H1 (cell line): ENCODE measurements at regions not wholly inside any gene's neighbourhood (a gene's known extent, or its start where the extent isn't known, plus 50 kb on each side); places are given as distances from the start of the nearest gene placed in this dataset.
A peak's percentile ranks its signal among the peaks of the same experiment; 100 is the strongest.

Experiments
- CTCF ChIA-PET: fragments of 300-600 bp; sonication (Branson Sonifier 250); formaldehyde crosslinking; loops from one replicate; lab custom pipeline; 2021; ENCODE audit not compliant: partially characterized antibody; lab: Charles Lee
- POLR2A ChIA-PET: fragments of 300-600 bp; sonication (Branson Sonifier 250); formaldehyde crosslinking; loops from one replicate; lab custom pipeline; 2021; ENCODE audit warnings: inconsistent platforms; ENCODE audit not compliant: partially characterized antibody; lab: Charles Lee
- DNase-seq, 2 experiments: peaks; one replicate each; pipeline versions ENCODE4 v3.0.0 to v3.0.0-alpha.2; 2010 to 2022; ENCODE audit warnings: low spot score in 2 of 2, low read depth in 1 of 2, mixed read lengths in 1 of 2
- FAIRE-seq: peaks from 2 replicates; lab custom pipeline; 2011; peaks lifted over from hg19 to GRCh38; lab: Jason Lieb, UNC
- H2AFZ ChIP-seq: 2 replicates; pipeline ENCODE4 v1.8.1; 2012; ENCODE audit warnings: low read length, inconsistent platforms
- H2AK5ac ChIP-seq: 2 replicates; pipeline ENCODE4 v1.6.1; 2013; ENCODE audit warnings: low read depth, low read length
- H2BK120ac ChIP-seq: replicated peaks from 2 replicates; pipeline ENCODE3; 2013; ENCODE audit warnings: low read depth, low read length, inconsistent platforms
- H2BK12ac ChIP-seq: 2 replicates; pipeline ENCODE4 v1.6.1; 2013; ENCODE audit warnings: low read depth, low read length
- H2BK15ac ChIP-seq: 2 replicates; pipeline ENCODE4 v1.6.1; 2013; ENCODE audit warnings: low read length
- H2BK20ac ChIP-seq: 2 replicates; pipeline ENCODE4 v1.6.1; 2013; ENCODE audit warnings: low read length
- H2BK5ac ChIP-seq: 2 replicates; pipeline ENCODE4 v1.6.1; 2013; ENCODE audit warnings: low read depth, low read length
- H3K14ac ChIP-seq: 2 replicates; pipeline ENCODE4 v1.6.1; 2013; ENCODE audit warnings: inconsistent platforms; ENCODE audit not compliant: insufficient read length
- H3K18ac ChIP-seq: 2 replicates; pipeline ENCODE4 v1.6.1; 2013; ENCODE audit warnings: low read length; ENCODE audit errors: extremely low read depth
- H3K23ac ChIP-seq: 2 replicates; pipeline ENCODE4 v1.6.1; 2013; ENCODE audit warnings: inconsistent platforms; ENCODE audit not compliant: insufficient read length
- H3K23me2 ChIP-seq: 2 replicates; pipeline ENCODE4 v1.6.1; 2013; ENCODE audit warnings: low read depth, low read length
- H3K27ac ChIP-seq: 2 replicates; pipeline ENCODE4 v1.6.1; 2011; ENCODE audit warnings: low read depth, low read length, inconsistent platforms
- H3K27me3 ChIP-seq, 4 experiments: replicated peaks in 1 of 4; 1 replicate in 1 of 4; 2 replicates in 3 of 4; pipeline versions ENCODE4 v1.6.1 to v1.8.1; 2011 to 2013; ENCODE audit warnings: low read length in 3 of 4, mild to moderate bottlenecking in 3 of 4, inconsistent platforms in 2 of 4, mixed read lengths in 2 of 4, moderate library complexity in 1 of 4; ENCODE audit not compliant: control insufficient read depth in 3 of 4, insufficient read depth in 3 of 4; ENCODE audit errors: extremely low read depth in 1 of 4
- H3K36me3 ChIP-seq, 4 experiments: 2 replicates each; pipeline versions ENCODE4 v1.6.1 to v1.8.1; 2011 to 2013; ENCODE audit warnings: mild to moderate bottlenecking in 4 of 4, low read length in 3 of 4, moderate library complexity in 2 of 4, control low read depth in 1 of 4, inconsistent platforms in 1 of 4; ENCODE audit not compliant: insufficient read depth in 4 of 4, control insufficient read depth in 2 of 4
- H3K4ac ChIP-seq: replicated peaks from 2 replicates; pipeline ENCODE3; 2013; ENCODE audit warnings: low read length, low read depth, mixed read lengths, inconsistent platforms; ENCODE audit not compliant: insufficient read length
- H3K4me1 ChIP-seq, 4 experiments: replicated peaks in 1 of 4; 1 replicate in 1 of 4; 2 replicates in 3 of 4; pipeline versions ENCODE4 v1.6.1 to v1.8.1; 2011 to 2013; ENCODE audit warnings: low read length in 3 of 4, inconsistent platforms in 2 of 4, mixed read lengths in 1 of 4; ENCODE audit not compliant: insufficient read depth in 4 of 4, control insufficient read depth in 3 of 4
- H3K4me2 ChIP-seq, 2 experiments: 2 replicates each; pipeline versions ENCODE4 v1.6.1 to v1.8.1; 2011 to 2013; ENCODE audit warnings: low read depth in 2 of 2, low read length in 2 of 2, control low read depth in 1 of 2, inconsistent platforms in 1 of 2, mild to moderate bottlenecking in 1 of 2; ENCODE audit not compliant: insufficient read depth in 1 of 2
- H3K4me3 ChIP-seq, 4 experiments: fragments of 200-600, 300-600 bp in 1 of 4; sonication (generic), shearing (Covaris generic), sonication (Bioruptor Twin) in 1 of 4; 2 replicates each; pipeline versions ENCODE4 v1.5.1 to v1.8.1; 2011 to 2016; ENCODE audit warnings: low read length in 4 of 4, low read depth in 3 of 4, control low read depth in 2 of 4, inconsistent platforms in 2 of 4, mild to moderate bottlenecking in 2 of 4, mixed read lengths in 1 of 4, moderate library complexity in 1 of 4; ENCODE audit not compliant: insufficient read depth in 2 of 4; ENCODE audit errors: extremely low read depth in 1 of 4
- H3K56ac ChIP-seq: replicated peaks from 2 replicates; pipeline ENCODE3; 2013; ENCODE audit warnings: low read depth, mild to moderate bottlenecking, mixed read lengths, low read length, inconsistent platforms; ENCODE audit not compliant: insufficient read length
- H3K79me1 ChIP-seq: 2 replicates; pipeline ENCODE4 v1.6.1; 2013; ENCODE audit warnings: low read depth, low read length, control low read depth
- H3K79me2 ChIP-seq, 2 experiments: 2 replicates each; pipeline versions ENCODE4 v1.6.1 to v1.8.1; 2012 to 2013; ENCODE audit warnings: low read length in 2 of 2, mild to moderate bottlenecking in 2 of 2, inconsistent platforms in 1 of 2; ENCODE audit not compliant: insufficient read depth in 2 of 2, control insufficient read depth in 1 of 2
- H3K9ac ChIP-seq, 4 experiments: replicated peaks in 1 of 4; 1 replicate in 1 of 4; 2 replicates in 3 of 4; pipeline versions ENCODE4 v1.6.1 to v1.8.1; 2011 to 2013; ENCODE audit warnings: low read depth in 3 of 4, low read length in 3 of 4, control low read depth in 2 of 4, mild to moderate bottlenecking in 2 of 4, moderate library complexity in 2 of 4, inconsistent platforms in 1 of 4; ENCODE audit errors: extremely low read depth in 1 of 4
- H3K9me3 ChIP-seq, 2 experiments: 2 replicates each; pipeline versions ENCODE4 v1.6.1 to v1.8.1; 2012 to 2013; ENCODE audit warnings: mild to moderate bottlenecking in 2 of 2, moderate library complexity in 2 of 2, control low read depth in 1 of 2, inconsistent platforms in 1 of 2, low read depth in 1 of 2, low read length in 1 of 2, mixed read lengths in 1 of 2; ENCODE audit not compliant: insufficient read depth in 2 of 2
- H4K20me1 ChIP-seq, 2 experiments: replicated peaks in 1 of 2; 2 replicates each; pipeline versions ENCODE3 to v1.8.1; 2011 to 2013; ENCODE audit warnings: inconsistent platforms in 2 of 2, low read length in 2 of 2, mild to moderate bottlenecking in 1 of 2; ENCODE audit not compliant: insufficient read depth in 2 of 2, control insufficient read depth in 1 of 2
- H4K5ac ChIP-seq: 2 replicates; pipeline ENCODE4 v1.6.1; 2013; ENCODE audit warnings: low read length, low read depth, mixed read lengths, inconsistent platforms; ENCODE audit not compliant: insufficient read length
- H4K8ac ChIP-seq: 2 replicates; pipeline ENCODE4 v1.8.0; 2013; ENCODE audit warnings: mild to moderate bottlenecking, moderate library complexity, low read length, inconsistent platforms; ENCODE audit not compliant: insufficient read depth; ENCODE audit errors: extremely low read depth
- H4K91ac ChIP-seq: replicated peaks from 2 replicates; pipeline ENCODE3; 2013; ENCODE audit warnings: low read length, mixed read lengths, inconsistent platforms; ENCODE audit not compliant: insufficient read length
- JUN ChIP-seq: IDR thresholded peaks from 2 replicates; pipeline ENCODE4 v1.6.1; 2011; ENCODE audit warnings: low read depth, mild to moderate bottlenecking, improper control_type of control experiment, low read length
- RAD21 ChIP-seq, 2 experiments: IDR thresholded peaks in 1 of 2; conservative IDR thresholded peaks in 1 of 2; 2 replicates each; pipeline ENCODE4 v1.6.1; 2011; ENCODE audit warnings: low read depth in 2 of 2, low read length in 2 of 2, improper control_type of control experiment in 1 of 2, inconsistent platforms in 1 of 2, mild to moderate bottlenecking in 1 of 2, moderate library complexity in 1 of 2
- WGBS, 2 experiments: shearing (Covaris generic) in 1 of 2; methylation state at CpG; one replicate each; pipeline versions ENCODE4 v1.1.6 to v1.1.7; 2013 to 2015; ENCODE audit warnings: low lambda C conversion rate in 2 of 2, mixed read lengths in 2 of 2, inconsistent platforms in 1 of 2, low coverage in 1 of 2, missing lambda C conversion rate in 1 of 2; ENCODE audit not compliant: insufficient replicate concordance in 2 of 2, insufficient coverage in 1 of 2, insufficient read length in 1 of 2; ENCODE audit errors: extremely low coverage in 1 of 2, missing lambda C conversion rate in 1 of 2; 5-methylcytosine and 5-hydroxymethylcytosine counted together
- TF ChIP-seq, protein P1 (sequence below), 3 experiments: IDR thresholded peaks; 1 replicate in 2 of 3; 2 replicates in 1 of 3; pipeline versions ENCODE4 v1.5.1 to v1.6.1; 2011; ENCODE audit warnings: low read length in 3 of 3, mild to moderate bottlenecking in 3 of 3, inconsistent platforms in 2 of 3, low read depth in 1 of 3, moderate library complexity in 1 of 3; ENCODE audit not compliant: insufficient read depth in 1 of 3; ENCODE audit errors: control extremely low read depth in 1 of 3

GRCh38 chr13:32911506-32911905 is 104.7 kb upstream of the KL start:
- Histone ChIP-seq H2BK5ac (no peak overlapping the region), H3K4me2 (no peak overlapping the region), H3K79me2 (no peaks in the 10 kb centered on the region), H4K20me1 (no peaks in the 10 kb centered on the region), H2AFZ (no peak overlapping the region), H2BK20ac (no peak overlapping the region), H3K56ac (no peak overlapping the region), H3K9ac (no peak overlapping the region), H2AK5ac (no peak overlapping the region), H4K91ac (no peak overlapping the region), H3K18ac (no peak overlapping the region), H4K5ac (no peak overlapping the region), H3K4ac (no peak overlapping the region), H2BK120ac (no peak overlapping the region), H3K79me1 (no peaks in the 10 kb centered on the region), H2BK12ac (no peak overlapping the region), H3K23ac (no peak overlapping the region), H3K14ac (no peak overlapping the region), H2BK15ac (no peak overlapping the region), H4K8ac (no peak overlapping the region), H3K4me1 (no peaks in the 10 kb centered on the region), H3K36me3 (no peaks in the 10 kb centered on the region), H3K27ac (no peak overlapping the region), H3K4me3 (no peak overlapping the region), H3K9me3 (no peaks in the 10 kb centered on the region), H3K23me2 (no peaks in the 10 kb centered on the region), H3K27me3 (no peaks in the 10 kb centered on the region)
- 96% methylated on average over 2 of the region's 2 CpGs; no CpG with 5 or more reads in 1 of the 2 experiments for WGBS, 2 experiments
- ChIA-PET CTCF (interaction anchor here (0.7 to 4.7 kb wide), 9 partner anchors 9 to 121 kb away, joined by 3 to 24 read pairs (median 4); no protein-coding TSS in a partner anchor), POLR2A (no interaction called here)
- peak; percentile 95 for FAIRE-seq
- DNase-seq = peak in 1 of 2 experiments; percentile 15
- peak; percentile 88 to 91 for TF ChIP-seq RAD21 (IDR thresholded peaks at IDR 0.05 in 1 of 2, conservative IDR thresholded peaks at IDR 0.05 in 1 of 2; ENCODE audit: low read depth in 2 of 2, low read length in 2 of 2)
- TF ChIP-seq JUN = no peak
- TF ChIP-seq, protein P1, sequence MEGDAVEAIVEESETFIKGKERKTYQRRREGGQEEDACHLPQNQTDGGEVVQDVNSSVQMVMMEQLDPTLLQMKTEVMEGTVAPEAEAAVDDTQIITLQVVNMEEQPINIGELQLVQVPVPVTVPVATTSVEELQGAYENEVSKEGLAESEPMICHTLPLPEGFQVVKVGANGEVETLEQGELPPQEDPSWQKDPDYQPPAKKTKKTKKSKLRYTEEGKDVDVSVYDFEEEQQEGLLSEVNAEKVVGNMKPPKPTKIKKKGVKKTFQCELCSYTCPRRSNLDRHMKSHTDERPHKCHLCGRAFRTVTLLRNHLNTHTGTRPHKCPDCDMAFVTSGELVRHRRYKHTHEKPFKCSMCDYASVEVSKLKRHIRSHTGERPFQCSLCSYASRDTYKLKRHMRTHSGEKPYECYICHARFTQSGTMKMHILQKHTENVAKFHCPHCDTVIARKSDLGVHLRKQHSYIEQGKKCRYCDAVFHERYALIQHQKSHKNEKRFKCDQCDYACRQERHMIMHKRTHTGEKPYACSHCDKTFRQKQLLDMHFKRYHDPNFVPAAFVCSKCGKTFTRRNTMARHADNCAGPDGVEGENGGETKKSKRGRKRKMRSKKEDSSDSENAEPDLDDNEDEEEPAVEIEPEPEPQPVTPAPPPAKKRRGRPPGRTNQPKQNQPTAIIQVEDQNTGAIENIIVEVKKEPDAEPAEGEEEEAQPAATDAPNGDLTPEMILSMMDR (IDR thresholded peaks at IDR 0.05; ENCODE audit: control extremely low read depth in 1 of 3, insufficient read depth in 1 of 3, low read depth in 1 of 3, low read length in 3 of 3) = peak; percentile 47 to 80 (median 66)
